GM12891 (cell line): ENCODE measurements at regions not wholly inside any gene's neighbourhood (a gene's known extent, or its start where the extent isn't known, plus 50 kb on each side); places are given as distances from the start of the nearest gene placed in this dataset.

Source experiments
- DNase-seq: peaks from one replicate; pipeline ENCODE4 v3.0.0; 2011; ENCODE audit warnings: low spot score; ENCODE audit not compliant: insufficient read length
- FAIRE-seq: peaks from 2 replicates; lab custom pipeline; 2011; peaks lifted over from hg19 to GRCh38; lab: Jason Lieb, UNC
- PAX5 ChIP-seq: IDR thresholded peaks from 2 replicates; pipeline ENCODE4 v1.6.1; 2011; ENCODE audit warnings: low read length, moderate library complexity, mild to moderate bottlenecking; ENCODE audit not compliant: insufficient read depth, severe bottlenecking
- POLR2A ChIP-seq: IDR thresholded peaks from 2 replicates; pipeline ENCODE4 v1.6.1; 2011; ENCODE audit warnings: low read depth, low read length, control low read depth
- POLR2AphosphoS5 ChIP-seq: IDR thresholded peaks from 2 replicates; pipeline ENCODE4 v1.6.1; 2011; ENCODE audit warnings: low read depth, low read length, control low read depth
- POU2F2 ChIP-seq: IDR thresholded peaks from 2 replicates; pipeline ENCODE4 v1.6.1; 2011; ENCODE audit warnings: low read depth, mild to moderate bottlenecking, control low read depth, low read length, moderate library complexity
- SPI1 ChIP-seq: IDR thresholded peaks from 2 replicates; pipeline ENCODE4 v1.6.1; 2011; ENCODE audit warnings: low read depth, low read length, control low read depth
- TAF1 ChIP-seq: IDR thresholded peaks from 2 replicates; pipeline ENCODE4 v1.6.1; 2011; ENCODE audit warnings: low read depth, low read length, control low read depth

DNA sequence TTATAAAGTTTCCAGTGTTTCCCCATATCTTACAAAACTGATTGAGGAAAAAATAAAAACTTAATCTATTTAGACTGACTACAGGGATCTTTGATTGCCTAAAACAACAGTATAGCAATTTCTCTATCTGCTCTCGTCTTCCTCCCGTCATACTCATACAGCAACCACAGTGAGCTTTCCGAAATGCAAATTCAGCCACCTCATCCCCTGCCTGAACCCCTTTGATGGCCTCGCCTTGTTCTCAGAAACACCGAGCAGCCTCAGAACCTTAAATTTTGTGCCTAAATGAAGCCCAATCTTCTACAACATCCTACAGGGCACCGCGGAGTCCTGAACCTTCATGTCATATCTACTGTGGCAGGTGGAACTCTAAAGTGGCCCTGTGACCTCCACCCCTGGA, 223.7 kb upstream of the TMEM132C start:
- no peak for DNase-seq
- no peak for FAIRE-seq
- no peak for TF ChIP-seq POLR2A
- TF ChIP-seq TAF1, result no peak
- no peak for TF ChIP-seq POU2F2
- TF ChIP-seq POLR2AphosphoS5, result no peak

DNA sequence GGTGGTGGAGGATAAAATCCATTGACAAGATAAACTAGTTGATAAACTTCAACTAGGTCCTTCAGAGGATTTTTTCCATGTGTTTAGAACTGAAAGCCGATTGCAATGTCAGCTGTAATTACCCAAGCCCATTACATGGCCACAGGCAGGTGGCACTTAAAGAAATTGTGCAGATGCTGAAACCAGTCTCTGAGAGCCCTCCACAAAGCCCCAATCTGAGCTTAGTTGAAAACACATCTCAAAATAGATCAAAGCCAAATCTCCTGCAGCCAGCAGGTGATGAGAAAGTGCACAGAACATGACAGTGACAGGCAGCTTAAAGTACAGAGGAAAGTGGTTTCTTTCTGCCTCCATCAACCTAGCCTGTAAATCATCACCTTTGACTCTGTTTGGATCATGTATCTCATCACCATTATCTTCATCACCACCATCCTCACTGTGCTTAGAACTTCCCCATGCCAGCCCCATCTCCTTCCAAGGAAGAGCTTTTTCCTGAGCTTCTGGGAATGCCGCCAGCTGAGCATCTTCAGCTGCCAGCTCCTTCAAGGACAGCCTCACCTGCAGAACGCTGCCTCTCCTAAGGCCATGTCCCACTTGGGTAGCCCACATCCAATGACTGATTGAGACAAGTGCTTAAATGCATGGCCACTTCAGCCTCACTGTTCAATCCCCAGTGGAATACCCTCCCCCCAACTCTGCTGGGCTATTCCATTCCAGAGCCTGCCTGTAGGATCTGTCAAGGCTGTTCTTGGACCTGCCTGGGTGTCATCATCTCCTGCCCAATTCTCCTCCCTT, 219.5 kb upstream of the TMEM132C start:
- FAIRE-seq (no peak), DNase-seq (no peak)
- TF ChIP-seq POLR2A (no peak), PAX5 (no peak), SPI1 (no peak), POLR2AphosphoS5 (no peak), POU2F2 (no peak), TAF1 (no peak)

DNA sequence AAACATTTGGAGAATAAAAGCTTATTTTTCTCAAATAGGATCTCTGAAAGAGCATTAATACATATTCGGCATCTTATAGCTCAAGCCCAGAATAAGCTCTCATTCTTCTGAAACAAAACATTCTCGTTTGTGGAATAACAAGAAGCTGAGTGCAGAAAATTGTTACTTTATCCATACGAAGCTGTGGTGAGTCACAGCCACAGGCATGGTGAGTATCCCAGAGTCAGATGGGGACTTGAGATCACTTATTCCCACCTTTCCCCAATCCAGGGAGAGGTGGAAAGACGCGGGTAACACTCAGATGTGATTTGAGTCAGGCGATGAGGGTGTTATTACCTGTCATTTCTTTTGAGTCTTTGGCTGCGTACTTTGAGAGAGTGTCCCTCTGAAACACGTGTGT, 214.6 kb upstream of the TMEM132C start:
- FAIRE-seq, result no peak
- DNase-seq, result no peak
- TF ChIP-seq TAF1 (no peak), SPI1 (no peak), POLR2AphosphoS5 (no peak), PAX5 (no peak), POLR2A (no peak), POU2F2 (no peak)

DNA sequence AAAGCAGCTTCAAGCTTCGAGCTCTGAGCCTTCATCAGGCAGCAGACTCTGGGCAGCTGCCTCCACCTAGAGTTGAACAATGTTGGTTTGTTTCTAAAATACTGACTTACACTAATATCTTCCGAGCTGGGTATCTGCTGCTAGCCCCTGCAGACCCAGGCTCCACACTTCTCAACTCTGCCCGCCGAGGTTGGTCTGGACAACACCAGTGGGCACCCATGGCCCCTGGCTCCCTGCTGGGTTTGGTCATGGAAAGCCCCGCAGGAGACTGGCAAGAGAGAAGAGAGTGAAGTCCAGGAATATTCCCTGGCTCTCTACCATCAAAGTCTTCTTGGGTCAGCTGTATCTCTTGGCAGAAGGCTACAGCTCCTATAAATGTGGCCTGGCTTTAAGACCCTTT, 214.2 kb upstream of the TMEM132C start:
- no peak for FAIRE-seq
- no peak for DNase-seq
- TF ChIP-seq POLR2A (no peak), TAF1 (no peak), SPI1 (no peak), POLR2AphosphoS5 (no peak), PAX5 (no peak), POU2F2 (no peak)

DNA sequence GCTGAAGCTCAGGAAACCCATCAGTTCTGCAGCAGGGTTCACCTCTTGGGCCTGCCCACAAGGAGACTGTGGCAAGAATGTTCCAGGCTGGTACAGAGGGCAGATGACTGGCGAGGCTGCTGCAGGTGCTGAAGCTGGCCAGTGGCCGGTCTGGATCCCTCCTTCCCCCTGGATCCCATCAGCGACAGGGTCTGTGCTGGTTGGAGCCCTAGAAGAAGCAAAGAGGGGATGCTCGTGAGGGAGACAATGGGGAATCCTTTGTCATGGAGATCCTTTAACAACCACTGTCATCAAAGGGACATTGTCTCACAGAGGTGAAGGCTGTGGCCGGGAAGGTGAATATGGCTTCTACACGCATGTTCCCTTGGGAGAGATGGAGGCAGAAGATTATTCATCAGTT, 211.4 kb upstream of the TMEM132C start:
- no peak for DNase-seq

DNA sequence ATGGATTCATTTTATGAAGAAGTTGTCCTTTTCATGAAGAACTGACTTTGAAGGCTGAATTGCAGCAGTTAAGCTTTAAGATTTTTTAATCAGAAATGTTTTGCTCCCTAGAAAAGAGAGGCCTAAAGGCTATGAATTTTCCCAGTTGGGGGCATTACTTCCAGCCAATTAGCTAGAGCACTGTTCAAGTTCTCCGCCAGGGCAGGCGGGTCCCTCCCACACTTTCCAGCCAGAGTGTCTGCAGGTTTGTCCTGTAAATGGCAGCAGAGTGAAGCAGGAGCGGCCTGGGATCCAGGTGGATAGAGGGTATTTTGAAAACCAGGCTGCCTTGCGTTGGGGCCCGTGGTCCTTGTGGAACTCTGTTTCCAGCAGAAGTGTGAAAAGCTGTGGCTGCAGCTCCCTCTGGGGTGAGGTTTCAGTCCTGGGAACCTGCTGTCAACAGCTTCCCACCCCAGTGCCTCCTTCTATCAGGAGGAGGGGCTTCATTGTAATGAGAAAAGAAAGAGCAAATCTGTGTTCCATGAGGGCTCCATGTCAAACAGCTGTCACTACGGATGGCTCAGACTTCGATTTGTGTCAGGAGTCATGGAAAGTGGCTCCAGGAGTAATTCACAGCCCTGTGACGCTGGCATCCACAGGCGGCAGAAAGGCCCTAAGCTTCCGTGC, 210.7 kb upstream of the TMEM132C start:
- FAIRE-seq, result no peak
- TF ChIP-seq POLR2A, result no peak
- no peak for TF ChIP-seq POLR2AphosphoS5
- no peak for TF ChIP-seq TAF1
- no peak for TF ChIP-seq POU2F2
- TF ChIP-seq PAX5, result no peak
- no peak for TF ChIP-seq SPI1

More for the DNA sequence above, 211.4 kb upstream of the TMEM132C start:
- FAIRE-seq, result no peak
- no peak for TF ChIP-seq SPI1
- no peak for TF ChIP-seq POU2F2
- no peak for TF ChIP-seq POLR2A
- no peak for TF ChIP-seq TAF1
- no peak for TF ChIP-seq PAX5
- no peak for TF ChIP-seq POLR2AphosphoS5

DNA sequence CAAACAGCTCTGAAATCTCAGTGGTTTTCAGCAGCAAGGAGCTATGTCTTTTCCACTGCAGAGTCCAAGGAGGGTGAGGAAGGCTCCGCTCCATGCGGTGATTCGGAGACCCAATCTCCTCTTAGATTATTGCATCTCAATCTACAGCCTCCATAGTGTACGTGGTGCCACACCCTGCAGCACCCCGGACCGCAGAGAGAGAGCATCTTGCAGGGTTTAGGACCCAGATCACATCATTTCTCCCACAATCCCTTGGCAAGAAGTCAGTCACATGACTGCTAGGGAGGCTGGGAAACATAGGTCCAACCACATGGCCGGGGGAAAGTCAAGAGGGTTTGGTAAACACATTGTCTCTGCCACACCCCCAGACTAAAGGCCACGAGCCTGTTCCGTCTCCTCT, 209.4 kb upstream of the TMEM132C start:
- no peak for DNase-seq
- TF ChIP-seq POU2F2 (no peak), PAX5 (no peak), POLR2AphosphoS5 (no peak), SPI1 (no peak), POLR2A (no peak)
- FAIRE-seq, result no peak

More for the DNA sequence above, 210.7 kb upstream of the TMEM132C start:
- DNase-seq, result no peak

DNA sequence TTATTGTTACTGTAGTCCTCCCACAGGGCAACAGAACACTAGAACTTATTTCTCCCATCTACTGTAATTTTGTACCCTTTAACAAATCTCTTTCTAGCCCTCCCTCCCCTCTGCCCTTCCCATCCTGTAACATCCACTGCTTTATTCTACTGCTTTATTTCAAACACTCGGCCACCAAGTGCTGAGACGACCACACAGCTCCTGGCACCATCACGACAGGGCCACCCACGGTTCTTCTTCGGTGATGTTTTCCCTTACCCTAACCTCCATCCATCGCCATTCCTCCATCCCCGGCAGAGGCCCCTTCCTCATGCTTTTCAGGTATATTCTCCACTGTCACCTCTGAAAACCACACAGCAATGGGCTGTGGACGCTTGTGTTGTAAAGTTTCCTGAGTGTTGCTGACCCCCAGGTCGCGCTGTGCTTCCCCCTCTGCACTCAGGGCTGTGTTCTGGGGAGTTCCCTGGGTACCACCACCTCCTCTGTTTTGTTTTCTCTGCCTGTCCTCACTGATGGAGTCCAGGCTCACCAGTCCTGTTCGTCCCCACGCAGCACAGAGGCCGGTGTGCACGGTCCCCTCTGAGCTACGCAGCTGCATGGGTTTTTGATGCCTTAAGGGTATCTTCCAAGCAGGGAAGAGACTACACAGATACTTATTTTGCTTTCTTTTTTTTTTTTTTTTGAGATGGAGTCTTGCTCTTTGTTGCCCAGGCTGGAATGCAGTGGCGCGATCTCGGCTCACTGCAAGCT, 207.2 kb upstream of the TMEM132C start:
- DNase-seq (no peak), FAIRE-seq (no peak)
- TF ChIP-seq POU2F2 (no peak), SPI1 (no peak), POLR2A (no peak)

DNA sequence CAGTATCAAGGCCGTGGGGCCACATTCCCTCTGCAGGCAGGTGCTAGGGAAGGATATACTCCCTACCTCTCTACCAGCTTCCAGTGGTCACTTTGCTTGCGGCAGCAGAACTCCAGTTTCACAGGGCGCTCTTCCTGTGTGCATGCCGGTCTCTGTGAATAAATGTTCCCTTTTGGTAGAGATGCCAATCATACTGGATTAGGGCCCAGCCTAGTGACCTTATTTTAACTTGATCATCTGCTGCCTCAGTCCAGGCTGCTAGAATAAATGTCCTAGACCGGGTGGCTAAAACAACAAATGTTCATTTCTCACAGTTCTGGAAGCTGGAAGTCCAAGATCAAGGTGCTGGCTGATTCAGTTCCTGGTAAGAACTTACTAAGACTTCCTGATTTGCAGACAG, 198.8 kb upstream of the TMEM132C start:
- no peak for FAIRE-seq
- no peak for DNase-seq
- no peak for TF ChIP-seq POU2F2
- no peak for TF ChIP-seq POLR2A
- no peak for TF ChIP-seq PAX5
- no peak for TF ChIP-seq TAF1
- TF ChIP-seq SPI1, result no peak
- no peak for TF ChIP-seq POLR2AphosphoS5
